ENCODE measurements at regions not wholly inside any gene's neighbourhood (a gene's known extent, or its start where the extent isn't known, plus 50 kb on each side); places are given as distances from the start of the nearest gene placed in this dataset.

GRCh38 chr4:87732033-87732765 is 67.2 kb upstream of the IBSP start:
- TF ChIP-seq POLR2A (IDR thresholded peaks at IDR 0.05), result no peak
- no peak for TF ChIP-seq POLR2AphosphoS5 (IDR thresholded peaks at IDR 0.05)
- TF ChIP-seq CTCF (IDR thresholded peaks at IDR 0.05), result no peak
- no peak for TF ChIP-seq EP300 (IDR thresholded peaks at IDR 0.05)
- H3K4me3 ChIP-seq, result no peak overlapping the region

GRCh38 chr4:87734084-87734483 is 65.3 kb upstream of the IBSP start:
- Histone ChIP-seq H3K9me3 (no peaks in the 10 kb centered on the region), H3K4me1 (no peaks in the 10 kb centered on the region), H3K36me3 (no peaks in the 10 kb centered on the region), H3K27me3 (no peaks in the 10 kb centered on the region), H3K4me3 (no peak overlapping the region), H3K27ac (no peak overlapping the region)
- TF ChIP-seq EP300 (IDR thresholded peaks at IDR 0.05), result no peak
- no peak for TF ChIP-seq POLR2A (IDR thresholded peaks at IDR 0.05)
- no peak for TF ChIP-seq CTCF (IDR thresholded peaks at IDR 0.05)
- no peak for TF ChIP-seq POLR2AphosphoS5 (IDR thresholded peaks at IDR 0.05)
- 55 to 60% methylated on average over 1 to 2 of the region's 2 CpGs for WGBS, 2 donors (ENCODE audit: low coverage in 1 of 2)
- no peak for ATAC-seq

More at GRCh38 chr4:87732033-87732765, 67.2 kb upstream of the IBSP start:
- peak; percentile 55 for ATAC-seq
- Histone ChIP-seq H3K27me3 (no peaks in the 10 kb centered on the region), H3K9me3 (no peaks in the 10 kb centered on the region), H3K36me3 (no peaks in the 10 kb centered on the region), H3K4me1 (no peaks in the 10 kb centered on the region), H3K27ac (no peak overlapping the region)
- WGBS, 2 donors (ENCODE audit: low coverage in 1 of 2), result 54 to 64% methylated on average over 8 of the region's 8 CpGs

- Histone ChIP-seq H3K36me3 (no peaks in the 10 kb centered on the region), H3K9me3 (no peaks in the 10 kb centered on the region), H3K4me1 (no peaks in the 10 kb centered on the region), H3K4me3 (no peak overlapping the region), H3K27ac (no peak overlapping the region), H3K27me3 (no peaks in the 10 kb centered on the region)
- WGBS, 2 donors (ENCODE audit: low coverage in 1 of 2), result 68 to 100% methylated on average over 2 to 4 of the region's 4 CpGs
- TF ChIP-seq POLR2AphosphoS5 (IDR thresholded peaks at IDR 0.05), result no peak
- TF ChIP-seq CTCF (IDR thresholded peaks at IDR 0.05), result no peak
- no peak for TF ChIP-seq EP300 (IDR thresholded peaks at IDR 0.05)
- TF ChIP-seq POLR2A (IDR thresholded peaks at IDR 0.05), result no peak
- ATAC-seq, result no peak
These were observed 64.4 kb upstream of the IBSP start for GRCh38 chr4:87734936-87735335.

- TF ChIP-seq POLR2AphosphoS5 (IDR thresholded peaks at IDR 0.05), result no peak
- TF ChIP-seq POLR2A (IDR thresholded peaks at IDR 0.05), result no peak
- TF ChIP-seq CTCF (IDR thresholded peaks at IDR 0.05), result no peak
- TF ChIP-seq EP300 (IDR thresholded peaks at IDR 0.05), result no peak
These were observed 60.9 kb upstream of the IBSP start for GRCh38 chr4:87738483-87738882.

GRCh38 chr4:87739494-87739893 is 59.9 kb upstream of the IBSP start:
- no peak for TF ChIP-seq POLR2A (IDR thresholded peaks at IDR 0.05)
- H3K27ac ChIP-seq, result no peak overlapping the region
- 46 to 51% methylated on average over 2 of the region's 2 CpGs for WGBS, 2 donors (ENCODE audit: low coverage in 1 of 2)
- no peaks in the 10 kb centered on the region for H3K4me1 ChIP-seq
- no peaks in the 10 kb centered on the region for H3K27me3 ChIP-seq
- no peaks in the 10 kb centered on the region for H3K36me3 ChIP-seq
- H3K9me3 ChIP-seq, result no peaks in the 10 kb centered on the region
- no peak for ATAC-seq
- no peak overlapping the region for H3K4me3 ChIP-seq

More at GRCh38 chr4:87738483-87738882, 60.9 kb upstream of the IBSP start:
- no peak for ATAC-seq
- Histone ChIP-seq H3K27ac (no peak overlapping the region), H3K4me3 (no peak overlapping the region), H3K36me3 (no peaks in the 10 kb centered on the region), H3K27me3 (no peaks in the 10 kb centered on the region), H3K9me3 (no peaks in the 10 kb centered on the region), H3K4me1 (no peaks in the 10 kb centered on the region)

Data from gastroesophageal sphincter (tissue), 4 donors.